ENCODE measurements at regions not wholly inside any gene's neighbourhood (a gene's known extent, or its start where the extent isn't known, plus 50 kb on each side); places are given as distances from the start of the nearest gene placed in this dataset.

- intact Hi-C loops (cut with DNase I, micrococcal nuclease), result no loop called here
- ATAC-seq, result no peak
- Histone ChIP-seq H3K4me1 (ENCODE audit: low read depth) (no peaks in the 10 kb centered on the region), H3K4me3 (no peak overlapping the region), H3K36me3 (ENCODE audit: low read depth) (no peaks in the 10 kb centered on the region), H3K9me3 (no peaks in the 10 kb centered on the region)
- no peak for TF ChIP-seq CTCF (IDR thresholded peaks at IDR 0.05)
- DNase-seq, result no peak
These were observed 278.4 kb upstream of the PDGFD start for GRCh38 chr11:104442321-104442720.

GRCh38 chr11:104435494-104435893 is 271.5 kb upstream of the PDGFD start:
- ATAC-seq (no peak), DNase-seq (no peak)
- H3K9me3 ChIP-seq, result no peaks in the 10 kb centered on the region
- no peaks in the 10 kb centered on the region for H3K4me1 ChIP-seq (ENCODE audit: low read depth)
- intact Hi-C loops (cut with DNase I, micrococcal nuclease), result no loop called here
- TF ChIP-seq CTCF (IDR thresholded peaks at IDR 0.05), result no peak
- H3K4me3 ChIP-seq, result no peak overlapping the region
- H3K36me3 ChIP-seq (ENCODE audit: low read depth), result no peaks in the 10 kb centered on the region

DNA sequence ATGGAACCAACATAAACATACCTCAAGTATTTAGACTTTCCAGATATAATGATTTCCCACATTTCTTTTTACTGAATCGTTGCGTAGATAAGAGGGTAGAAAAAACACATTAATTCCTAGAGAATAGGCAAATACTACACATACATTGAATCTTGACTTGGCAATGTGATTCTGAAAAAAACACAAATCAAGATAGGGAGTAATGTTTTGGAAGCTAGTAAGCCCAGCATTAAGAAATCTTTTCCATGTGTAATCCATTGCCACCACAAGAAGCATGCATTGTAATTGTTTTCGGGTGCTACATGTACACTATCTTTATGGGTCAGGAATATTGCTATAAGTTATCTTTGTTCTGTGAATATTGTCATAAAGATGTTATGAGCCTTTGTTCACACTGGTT is 269.8 kb upstream of the PDGFD start:
- ATAC-seq, result no peak
- Histone ChIP-seq H3K9me3 (no peaks in the 10 kb centered on the region), H3K4me3 (no peak overlapping the region), H3K4me1 (ENCODE audit: low read depth) (no peaks in the 10 kb centered on the region), H3K36me3 (ENCODE audit: low read depth) (no peaks in the 10 kb centered on the region)
- DNase-seq, result no peak
- TF ChIP-seq CTCF (IDR thresholded peaks at IDR 0.05), result no peak
- intact Hi-C loops (cut with DNase I, micrococcal nuclease), result no loop called here

- Histone ChIP-seq H3K9me3 (no peaks in the 10 kb centered on the region), H3K4me1 (ENCODE audit: low read depth) (no peaks in the 10 kb centered on the region), H3K4me3 (no peak overlapping the region), H3K36me3 (ENCODE audit: low read depth) (no peaks in the 10 kb centered on the region)
- DNase-seq (no peak), ATAC-seq (no peak)
- no peak for TF ChIP-seq CTCF (IDR thresholded peaks at IDR 0.05)
- intact Hi-C loops (cut with DNase I, micrococcal nuclease), result no loop called here
These were observed 269.0 kb upstream of the PDGFD start for GRCh38 chr11:104432981-104433380.

DNA sequence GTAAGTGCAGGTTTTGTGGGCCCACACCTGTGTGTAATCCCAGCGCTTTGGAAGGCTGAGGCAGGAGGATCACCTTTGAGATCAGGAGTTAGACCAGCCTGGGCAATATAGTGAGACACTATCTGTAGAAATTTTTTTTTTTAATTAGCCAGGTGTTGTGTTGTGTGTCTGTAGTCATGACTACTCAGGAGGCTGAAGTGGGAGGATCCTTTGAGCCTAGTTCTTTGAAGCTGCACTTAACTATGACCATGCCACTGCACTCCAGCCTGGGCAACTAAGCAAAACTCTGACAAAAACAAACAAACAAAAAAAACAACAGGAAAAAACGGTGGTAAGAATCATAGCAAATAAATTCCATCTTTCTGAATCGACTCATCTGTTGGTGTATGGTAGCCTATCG is 268.6 kb upstream of the PDGFD start:
- H3K4me1 ChIP-seq (ENCODE audit: low read depth), result no peaks in the 10 kb centered on the region
- ATAC-seq, result no peak
- intact Hi-C loops (cut with DNase I, micrococcal nuclease), result no loop called here

More for the DNA sequence above, 268.6 kb upstream of the PDGFD start:
- DNase-seq, result no peak
- Histone ChIP-seq H3K4me3 (no peak overlapping the region), H3K9me3 (no peaks in the 10 kb centered on the region), H3K36me3 (ENCODE audit: low read depth) (no peaks in the 10 kb centered on the region)
- no peak for TF ChIP-seq CTCF (IDR thresholded peaks at IDR 0.05)

All from mucosa of descending colon (tissue), 3 donors.